GM19240 (cell line): ENCODE measurements at regions not wholly inside any gene's neighbourhood (a gene's known extent, or its start where the extent isn't known, plus 50 kb on each side); places are given as distances from the start of the nearest gene placed in this dataset.
"Not testable (repeated sequence)": the region's sequence is repeated elsewhere in the genome, so short reads cannot be mapped to it uniquely, and the experiment has no call there.

Experiments
- DNase-seq: peaks from one replicate; pipeline ENCODE4 v3.0.0; 2011; ENCODE audit warnings: low spot score; ENCODE audit not compliant: insufficient read length

DNA sequence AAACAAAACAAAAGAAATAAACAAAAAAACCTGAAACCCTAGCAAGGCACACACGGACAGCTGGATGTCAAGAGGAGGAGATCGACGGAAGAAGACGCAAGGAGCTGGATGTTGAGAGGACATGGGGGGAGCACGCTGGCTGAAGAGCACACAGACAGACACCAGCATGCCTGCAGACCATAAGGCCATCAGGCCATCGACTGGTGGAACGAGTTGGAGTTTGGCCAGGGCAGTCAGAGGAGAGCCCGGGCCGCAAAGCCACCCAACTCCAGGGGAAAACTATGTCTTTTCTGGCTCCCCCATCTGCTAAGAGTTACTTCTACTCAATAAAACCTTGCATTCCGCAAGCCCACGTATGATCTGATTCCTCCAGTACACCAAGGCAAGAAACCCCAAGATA is 979.6 kb downstream of the PCDH17 start:
- DNase-seq: no peak

DNA sequence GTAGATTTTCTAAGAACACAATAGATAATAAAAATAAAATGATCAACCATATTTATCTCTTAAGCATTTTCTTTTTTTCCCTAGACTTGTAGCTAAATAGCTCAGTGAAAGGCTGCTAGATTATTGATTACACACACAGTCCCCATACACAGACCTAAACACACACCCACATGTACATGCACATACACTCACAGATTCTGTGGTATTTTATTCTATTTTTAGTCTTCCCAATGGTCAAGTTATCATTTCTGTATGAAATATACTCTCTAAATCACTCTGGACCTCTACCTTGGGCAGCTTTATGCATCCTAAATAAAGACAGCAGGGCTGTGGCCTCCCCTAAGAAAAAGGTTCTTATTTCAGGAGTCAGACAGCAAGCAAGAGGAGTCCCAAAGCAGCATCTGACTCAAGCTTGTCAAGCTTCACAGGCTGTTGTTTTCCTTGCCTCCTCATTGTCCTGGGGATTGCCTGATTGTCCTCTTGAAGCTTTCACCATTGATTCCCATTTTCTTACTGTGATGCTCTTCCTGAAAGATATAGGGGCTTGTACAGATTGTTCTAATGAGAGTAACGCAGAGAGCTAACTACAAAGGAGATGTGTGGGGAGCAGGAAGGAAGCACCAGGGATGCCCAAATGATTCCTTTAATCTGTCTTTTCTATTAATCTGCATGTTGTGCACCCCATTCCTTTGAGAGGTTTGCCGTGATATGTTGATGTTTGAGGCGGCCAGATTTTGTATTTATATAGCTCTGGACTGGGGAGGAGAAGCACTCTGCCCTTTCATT is 986.5 kb downstream of the PCDH17 start:
- DNase-seq: no peak

DNA sequence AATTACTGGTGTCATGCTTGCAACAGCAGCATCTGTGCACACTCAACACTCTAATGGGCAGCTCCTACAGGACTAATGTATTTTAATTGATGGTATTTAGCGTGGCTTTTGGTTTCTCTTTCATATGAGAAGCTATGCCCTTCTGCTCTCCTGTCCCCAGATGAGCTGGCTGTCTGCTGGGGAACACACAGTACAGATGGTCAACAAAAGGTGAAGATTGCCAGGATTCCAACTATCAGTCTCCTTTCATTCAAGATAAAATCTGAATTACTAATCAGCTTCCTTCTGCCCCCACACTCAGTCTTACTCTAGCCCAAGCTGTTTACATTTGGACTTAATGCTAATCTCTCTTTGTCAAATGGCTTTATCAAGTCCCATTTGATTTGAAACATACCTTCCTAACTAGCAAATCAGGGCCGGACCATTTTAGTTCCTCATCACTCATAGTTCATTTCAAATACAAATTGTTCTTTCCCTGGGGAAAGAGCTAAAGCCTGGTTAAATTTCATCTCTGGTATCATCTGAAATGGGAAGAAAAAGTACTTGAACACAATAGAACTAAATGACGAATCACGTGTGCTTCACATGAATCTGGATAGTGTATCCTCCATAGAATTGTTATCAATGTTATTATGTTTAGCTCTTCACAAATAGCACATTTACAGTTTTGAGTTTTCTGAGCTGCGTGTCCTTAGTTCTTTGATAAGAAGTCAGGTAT is 988.0 kb downstream of the PCDH17 start:
- no peak for DNase-seq

- DNase-seq: no peak
Observed at GRCh38 chr13:58620176-58620575, 988.6 kb downstream of the PCDH17 start.

DNA sequence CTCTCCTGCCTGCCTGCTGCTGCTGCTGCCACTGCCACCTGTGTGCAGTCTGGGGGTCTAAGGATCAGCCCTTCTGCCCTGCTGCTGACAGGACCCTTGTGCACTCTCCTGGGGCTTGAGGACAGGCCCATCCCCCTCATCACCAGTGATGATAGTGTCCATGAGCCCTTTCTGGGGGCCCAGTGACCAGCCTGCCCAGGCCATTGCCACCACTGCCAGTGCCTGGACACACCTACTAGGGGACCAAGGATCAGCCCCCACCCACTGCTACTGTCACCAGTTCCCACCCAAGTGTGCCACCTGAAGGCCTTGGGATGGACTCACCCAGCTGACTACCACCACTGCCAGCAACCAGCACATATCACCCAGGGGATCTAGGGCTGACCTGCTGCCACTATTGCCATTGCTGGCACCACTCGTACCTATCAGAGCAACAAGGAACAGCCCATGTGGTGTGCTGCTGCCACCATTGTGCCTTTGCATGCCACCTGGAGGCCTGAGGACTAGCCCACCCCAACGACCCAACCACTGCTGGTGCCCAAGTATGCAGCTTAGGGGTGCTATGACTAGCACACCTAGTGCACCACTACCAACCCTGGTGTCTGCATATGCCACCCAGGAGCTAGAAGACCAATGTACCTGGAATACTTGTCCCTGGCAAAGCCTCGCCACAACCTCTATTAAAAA is 994.3 kb downstream of the PCDH17 start:
- DNase-seq: no peak

GRCh38 chr13:58630794-58631193 is 999.2 kb downstream of the PCDH17 start:
- DNase-seq: no peak

GRCh38 chr13:58633226-58633625 is 1001.7 kb downstream of the PCDH17 start:
- DNase-seq: no peak

- DNase-seq: no peak
Observed at GRCh38 chr13:58655086-58655485, 1023.5 kb downstream of the PCDH17 start.

DNA sequence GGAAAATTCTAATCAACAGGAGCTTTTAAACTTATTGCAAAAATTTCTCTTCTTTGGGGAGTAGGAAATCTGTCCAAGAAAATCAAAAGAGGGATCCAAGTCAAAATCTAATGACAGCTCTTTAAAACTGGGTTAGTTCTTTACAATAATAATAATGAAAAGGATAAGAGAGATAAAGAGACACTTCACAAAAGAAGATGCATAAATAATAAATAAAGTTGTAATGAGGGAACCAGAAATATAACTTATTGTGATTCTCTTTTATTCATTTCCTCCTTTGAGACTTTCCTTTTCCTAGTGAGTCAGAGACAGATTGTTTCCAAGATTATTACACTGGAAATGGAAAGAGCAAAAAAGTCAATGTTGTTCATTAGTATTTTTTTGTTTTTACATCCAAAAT is 1029.3 kb downstream of the PCDH17 start:
- DNase-seq: no peak

DNA sequence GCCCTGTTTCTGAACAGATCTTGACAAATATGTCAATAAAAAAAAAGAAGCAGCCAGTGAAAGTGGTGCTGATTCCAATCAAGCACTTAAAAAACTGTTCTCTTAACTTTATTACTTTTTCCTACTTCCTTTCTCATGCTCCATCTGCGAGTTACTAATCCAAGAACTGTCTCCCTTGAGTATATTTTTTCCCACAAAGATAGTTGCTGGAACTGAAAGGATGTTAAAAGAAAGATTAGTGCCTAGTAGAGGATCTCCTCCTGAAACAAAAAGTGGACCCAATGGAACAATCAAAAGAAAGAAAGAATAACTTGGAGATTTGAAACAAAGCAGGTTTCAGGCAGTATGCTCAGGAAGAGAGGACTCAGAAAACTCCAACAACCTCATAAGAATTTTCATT is 1034.8 kb downstream of the PCDH17 start:
- DNase-seq: no peak

DNA sequence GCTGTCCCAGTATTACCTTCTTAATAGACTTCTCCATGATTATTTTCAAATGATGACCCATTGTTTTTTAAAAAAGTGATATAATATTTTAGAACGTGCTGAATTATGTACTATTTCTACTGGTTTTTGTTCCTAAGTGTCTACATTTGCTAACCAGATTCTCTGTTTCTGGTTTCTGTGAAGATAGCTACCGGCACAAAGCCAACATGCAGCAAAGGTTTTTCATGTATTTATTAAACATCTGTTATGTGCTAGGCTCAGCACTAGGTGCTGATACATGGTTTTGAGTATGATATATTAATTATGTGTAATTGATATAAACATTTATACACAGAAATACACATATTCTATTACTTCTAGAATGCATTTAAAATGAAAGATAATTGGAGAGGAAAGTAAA is 1035.6 kb downstream of the PCDH17 start:
- no peak for DNase-seq

DNA sequence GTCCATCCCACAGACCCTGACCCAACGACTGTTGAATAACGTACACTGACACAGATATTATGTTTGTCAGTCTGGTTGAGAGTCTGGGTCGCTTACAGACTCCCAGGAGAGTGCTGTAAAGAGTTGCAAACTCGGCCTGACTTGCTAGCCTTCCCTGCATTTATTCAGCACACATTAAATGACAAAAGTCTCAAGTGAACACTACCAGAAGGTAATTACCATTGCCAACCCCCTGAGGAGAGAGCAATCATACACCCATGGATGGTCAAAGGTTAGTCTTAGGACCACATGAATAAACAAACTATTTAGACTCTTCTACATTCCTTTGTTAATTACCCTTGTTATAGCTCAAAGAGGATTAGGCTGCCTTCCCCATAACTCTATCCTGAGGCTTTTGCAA is 1048.6 kb downstream of the PCDH17 start:
- DNase-seq: no peak

DNA sequence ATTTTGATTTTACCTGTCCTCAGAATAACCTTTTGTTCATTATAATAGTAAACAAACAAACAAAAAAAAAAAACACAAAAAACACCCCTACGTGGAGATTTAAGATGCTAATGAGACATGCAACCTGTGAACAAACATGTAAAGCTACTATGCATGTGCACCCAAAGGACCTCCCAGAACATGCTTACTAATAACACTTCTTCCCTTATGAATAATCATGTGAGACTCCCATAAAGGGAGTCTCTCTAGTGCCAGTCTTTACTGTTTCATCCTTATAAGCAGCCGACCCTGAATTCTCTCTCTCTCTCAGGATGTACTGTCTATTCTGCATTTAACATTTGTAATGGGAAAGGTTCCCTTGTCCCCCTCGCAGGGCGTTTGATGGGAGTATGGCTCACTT is 1051.1 kb downstream of the PCDH17 start:
- no peak for DNase-seq

DNA sequence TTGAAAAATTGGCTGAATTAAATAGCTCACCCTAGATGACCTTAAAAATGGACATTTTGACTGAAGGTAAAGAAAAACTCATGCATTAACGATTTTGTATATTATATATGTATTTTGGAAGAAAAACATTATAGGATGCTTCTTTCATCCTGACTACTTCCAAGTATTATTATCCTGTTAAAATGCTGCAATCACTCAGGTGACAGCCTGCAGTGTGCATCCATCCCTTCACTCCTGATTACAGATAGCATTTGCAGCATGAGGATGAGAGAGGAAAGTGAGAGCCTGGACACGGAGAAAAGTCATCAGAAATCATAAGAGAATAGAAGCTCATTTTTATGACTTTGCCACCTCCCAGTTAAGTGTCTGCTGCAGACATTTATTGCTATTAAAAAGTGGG is 1055.6 kb downstream of the PCDH17 start:
- DNase-seq: no peak

DNA sequence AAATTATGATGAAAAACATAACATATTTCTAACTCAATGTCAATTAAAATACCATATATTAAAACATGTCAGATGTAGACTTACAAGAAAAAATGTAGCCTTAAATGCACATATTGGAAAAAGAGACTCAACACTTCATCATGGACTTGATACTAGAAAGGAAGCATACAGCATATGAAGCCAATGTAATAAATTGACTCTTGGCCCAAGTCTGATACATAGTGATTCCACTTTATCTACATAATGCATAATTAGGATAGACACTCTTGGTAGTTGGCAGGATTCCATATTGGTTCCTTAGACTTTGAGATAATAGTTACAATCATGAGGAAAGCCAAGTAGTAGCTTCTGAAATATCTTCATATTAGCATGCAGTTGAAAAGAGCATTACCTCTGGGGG is 1067.0 kb downstream of the PCDH17 start:
- DNase-seq: no peak

- no peak for DNase-seq
Observed at GRCh38 chr13:58704953-58705352, 1073.4 kb downstream of the PCDH17 start.

DNA sequence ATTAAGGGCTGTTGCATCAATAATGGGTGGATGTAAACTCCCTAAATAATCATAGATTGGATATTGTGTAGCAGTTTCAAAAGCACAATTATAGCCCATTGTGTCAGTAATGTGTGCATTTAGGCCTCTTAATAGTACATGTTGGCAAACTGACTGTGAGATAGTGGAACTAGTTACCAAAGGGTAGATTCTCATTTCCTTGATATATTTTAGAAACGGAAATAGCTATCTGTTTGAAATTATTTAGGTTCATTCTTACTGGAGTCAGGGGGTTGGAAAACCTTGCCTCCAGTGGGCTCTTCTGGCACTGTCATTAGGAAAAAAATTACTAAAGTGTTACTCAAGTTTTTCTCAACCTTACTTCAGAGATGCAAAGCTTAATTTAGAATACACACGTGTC is 1074.9 kb downstream of the PCDH17 start:
- no peak for DNase-seq

DNA sequence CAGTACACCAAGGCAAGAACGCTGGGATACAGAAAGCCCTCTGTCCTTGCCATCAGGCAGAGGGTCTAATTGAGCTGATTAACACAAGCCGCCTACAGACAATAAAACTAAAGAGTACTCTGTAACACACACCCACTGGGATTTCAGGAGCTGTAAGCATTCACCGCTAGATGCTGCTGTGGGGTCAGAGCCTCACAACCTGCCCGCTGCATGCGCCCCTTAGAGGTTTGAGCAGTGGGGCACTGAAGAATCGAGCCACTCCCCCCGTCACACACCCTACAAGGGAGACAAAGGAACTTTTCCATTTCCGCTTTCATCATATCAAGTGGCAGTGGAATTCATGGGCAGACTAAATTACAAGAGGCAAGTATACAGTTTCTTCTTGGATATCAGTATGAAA is 1080.6 kb downstream of the PCDH17 start:
- DNase-seq: no peak

GRCh38 chr13:58714016-58714415 is 1082.5 kb downstream of the PCDH17 start:
- not testable (repeated sequence) for DNase-seq

- DNase-seq: no peak
Observed at GRCh38 chr13:58721273-58721672, 1089.7 kb downstream of the PCDH17 start.

GRCh38 chr13:58728126-58728525 is 1096.6 kb downstream of the PCDH17 start:
- DNase-seq: no peak

DNA sequence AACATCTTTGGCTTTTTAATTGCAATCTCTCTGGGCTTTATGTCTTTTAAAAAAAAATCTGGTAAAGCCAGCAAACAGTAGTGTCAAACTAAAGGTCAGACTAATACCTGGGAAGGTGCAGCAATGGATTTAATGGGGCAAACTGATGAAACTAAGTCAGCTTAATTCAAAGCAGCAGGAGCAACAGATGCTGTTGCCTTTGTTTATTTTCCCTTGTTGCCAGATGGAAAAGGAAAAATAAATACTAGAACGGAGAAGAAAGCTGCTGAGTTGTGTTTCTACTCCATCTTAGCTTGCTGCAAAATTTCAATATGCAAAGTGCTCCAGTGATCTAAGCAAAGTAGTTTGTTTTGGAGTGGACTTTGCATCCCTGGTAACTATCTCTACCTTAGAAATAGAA is 1097.8 kb downstream of the PCDH17 start:
- DNase-seq: no peak
